WI38 (cell line): ENCODE measurements at regions not wholly inside any gene's neighbourhood (a gene's known extent, or its start where the extent isn't known, plus 50 kb on each side); places are given as distances from the start of the nearest gene placed in this dataset.
"Not testable (repeated sequence)": the region's sequence is repeated elsewhere in the genome, so short reads cannot be mapped to it uniquely, and the experiment has no call there.

Source experiments
- H3K4me3 ChIP-seq: 2 replicates; pipeline ENCODE4 v1.5.1; 2011; ENCODE audit warnings: low read depth, mild to moderate bottlenecking, control low read depth, low read length
- TF ChIP-seq, protein P1 (sequence below): IDR thresholded peaks from 2 replicates; pipeline ENCODE4 v1.5.1; 2012; ENCODE audit warnings: low read depth, mild to moderate bottlenecking, control low read depth, low read length

DNA sequence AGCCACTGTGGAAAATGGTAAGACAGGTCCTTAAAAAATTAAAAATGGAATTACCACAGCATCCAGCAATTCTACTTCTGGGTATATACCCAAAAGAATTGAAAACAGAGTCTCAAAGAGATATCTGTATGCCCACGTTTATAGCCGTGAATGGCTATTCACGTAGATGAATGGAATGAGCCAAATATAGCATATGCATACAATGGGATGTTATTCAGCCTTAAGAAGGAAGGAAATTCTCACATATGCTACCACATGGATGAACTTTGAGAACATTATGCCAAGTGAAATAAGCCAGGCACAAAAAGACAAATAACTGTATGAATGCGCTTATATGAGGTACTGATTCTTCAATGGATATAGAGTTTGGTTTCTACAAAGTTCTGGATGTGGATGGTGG lies 134.5 kb upstream of the KCNE2 start:
- TF ChIP-seq, protein P1, sequence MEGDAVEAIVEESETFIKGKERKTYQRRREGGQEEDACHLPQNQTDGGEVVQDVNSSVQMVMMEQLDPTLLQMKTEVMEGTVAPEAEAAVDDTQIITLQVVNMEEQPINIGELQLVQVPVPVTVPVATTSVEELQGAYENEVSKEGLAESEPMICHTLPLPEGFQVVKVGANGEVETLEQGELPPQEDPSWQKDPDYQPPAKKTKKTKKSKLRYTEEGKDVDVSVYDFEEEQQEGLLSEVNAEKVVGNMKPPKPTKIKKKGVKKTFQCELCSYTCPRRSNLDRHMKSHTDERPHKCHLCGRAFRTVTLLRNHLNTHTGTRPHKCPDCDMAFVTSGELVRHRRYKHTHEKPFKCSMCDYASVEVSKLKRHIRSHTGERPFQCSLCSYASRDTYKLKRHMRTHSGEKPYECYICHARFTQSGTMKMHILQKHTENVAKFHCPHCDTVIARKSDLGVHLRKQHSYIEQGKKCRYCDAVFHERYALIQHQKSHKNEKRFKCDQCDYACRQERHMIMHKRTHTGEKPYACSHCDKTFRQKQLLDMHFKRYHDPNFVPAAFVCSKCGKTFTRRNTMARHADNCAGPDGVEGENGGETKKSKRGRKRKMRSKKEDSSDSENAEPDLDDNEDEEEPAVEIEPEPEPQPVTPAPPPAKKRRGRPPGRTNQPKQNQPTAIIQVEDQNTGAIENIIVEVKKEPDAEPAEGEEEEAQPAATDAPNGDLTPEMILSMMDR, result no peak

DNA sequence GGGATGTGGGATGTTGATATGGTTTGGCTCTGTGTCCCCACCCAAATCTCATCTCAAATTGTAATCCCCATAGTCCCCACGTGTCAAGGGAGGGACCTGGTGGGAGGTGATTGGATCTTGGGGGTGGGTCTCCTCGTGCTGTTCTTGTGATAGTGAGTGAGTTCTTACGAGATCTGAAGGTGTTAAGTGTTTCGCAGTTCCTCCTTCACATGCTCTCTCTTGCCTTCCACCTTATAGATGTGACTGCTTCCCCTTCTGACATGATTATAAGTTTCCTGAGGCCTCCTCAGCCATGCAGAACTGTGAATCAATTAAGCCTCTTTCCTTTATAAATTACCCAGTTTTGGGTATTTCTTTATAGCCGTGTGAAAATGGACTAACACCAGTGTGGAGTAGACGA lies 130.1 kb upstream of the KCNE2 start:
- not testable (repeated sequence) for H3K4me3 ChIP-seq

More for the DNA sequence above, 134.5 kb upstream of the KCNE2 start:
- H3K4me3 ChIP-seq, result no peak overlapping the region

DNA sequence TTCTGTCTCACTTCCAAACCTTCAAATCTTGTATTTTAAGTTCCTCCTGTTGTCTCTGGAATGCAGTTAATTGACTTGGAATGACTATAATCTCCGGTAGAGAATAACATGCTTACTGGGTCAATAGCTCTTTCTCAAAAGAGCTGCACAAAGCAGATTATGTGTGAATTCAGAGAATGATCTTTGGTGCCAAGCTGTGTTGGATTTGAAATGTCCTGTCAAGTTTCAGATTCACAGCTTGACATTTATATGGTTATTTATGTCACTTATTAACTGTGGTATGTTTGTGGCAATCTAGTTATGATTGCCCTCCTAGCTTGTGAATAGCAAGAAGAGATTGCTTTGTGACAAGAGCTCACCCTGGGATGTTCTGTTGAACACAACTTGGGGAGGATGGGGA lies 128.3 kb upstream of the KCNE2 start:
- no peak overlapping the region for H3K4me3 ChIP-seq
- TF ChIP-seq, protein P1, result no peak

DNA sequence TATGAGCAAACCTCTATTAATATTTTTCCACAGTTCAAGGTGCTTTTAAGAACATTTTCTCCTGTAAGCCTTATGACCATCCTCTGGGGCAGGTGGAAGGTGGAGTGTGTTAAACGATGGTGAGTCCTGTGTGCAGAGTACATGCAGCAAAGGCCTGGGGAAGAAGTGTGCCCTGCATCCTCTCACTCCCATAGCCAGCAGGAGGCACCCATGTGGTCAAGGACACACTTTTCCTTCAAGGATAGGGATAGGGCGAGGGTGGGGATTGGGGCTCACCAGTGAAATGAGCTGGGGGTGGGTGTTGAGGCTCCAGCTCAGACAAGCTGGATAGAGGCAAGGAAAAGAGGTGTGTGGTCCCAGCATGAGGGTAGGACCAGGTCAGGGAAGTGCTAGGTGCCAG lies 120.8 kb upstream of the KCNE2 start:
- TF ChIP-seq, protein P1, result no peak
- H3K4me3 ChIP-seq, result no peak overlapping the region

DNA sequence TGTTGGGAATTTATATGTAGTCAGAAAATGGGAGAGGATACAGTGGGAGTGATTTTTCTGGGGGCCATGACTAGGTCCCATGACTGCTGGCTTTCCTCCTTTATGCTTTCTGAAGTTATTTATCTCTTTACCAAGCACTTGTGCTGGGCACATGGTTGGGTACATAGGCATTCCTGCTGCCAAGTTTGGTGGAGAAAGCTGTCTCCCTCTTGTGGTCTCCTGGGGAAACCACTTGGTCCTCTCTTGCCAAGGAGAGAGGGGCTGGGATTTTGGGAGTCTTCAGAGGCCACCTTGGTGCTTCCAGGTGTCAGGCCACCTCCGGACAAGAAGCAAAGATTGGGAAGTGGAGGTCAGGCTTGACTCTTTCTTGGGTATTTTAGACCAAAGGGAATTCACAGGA lies 120.2 kb upstream of the KCNE2 start:
- no peak overlapping the region for H3K4me3 ChIP-seq
- TF ChIP-seq, protein P1, result peak; percentile 51

DNA sequence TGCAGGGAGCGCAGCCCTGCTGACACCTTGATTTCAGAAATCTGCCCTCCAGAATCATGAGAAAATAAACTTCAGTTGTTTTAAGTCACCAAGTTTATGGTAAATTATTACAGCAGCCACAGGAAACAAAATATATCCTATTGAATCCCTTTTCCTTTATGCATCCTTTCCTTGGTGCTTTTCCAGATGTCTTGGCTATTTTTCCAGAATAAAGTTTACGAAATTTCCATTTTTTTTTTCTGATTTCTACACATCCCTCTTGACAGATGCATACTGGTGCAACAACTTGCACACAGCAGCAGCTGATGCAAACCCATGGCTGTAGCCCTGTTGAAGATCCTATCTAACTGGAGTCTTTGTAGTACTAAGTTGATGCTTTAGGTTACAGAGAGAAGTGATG lies 111.1 kb upstream of the KCNE2 start:
- H3K4me3 ChIP-seq, result no peak overlapping the region
- TF ChIP-seq, protein P1, result no peak

DNA sequence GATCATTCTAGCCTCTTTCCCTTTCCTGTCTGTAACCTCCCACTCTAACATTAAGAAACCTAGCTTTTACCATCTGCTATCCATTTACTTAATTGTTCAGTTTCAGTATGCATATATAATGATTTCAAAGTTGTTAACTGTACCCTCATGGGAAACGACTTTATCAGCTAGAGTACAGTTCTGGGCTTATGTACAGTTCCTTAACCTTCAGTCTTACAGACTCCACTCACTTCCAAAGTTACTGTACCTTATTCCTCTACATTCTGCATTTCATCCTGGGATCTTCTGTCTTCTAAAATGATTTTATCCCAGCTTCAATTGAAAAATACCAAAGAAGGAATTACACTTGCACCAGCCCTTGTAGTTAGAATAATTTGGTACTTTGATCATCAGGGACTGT lies 108.7 kb upstream of the KCNE2 start:
- TF ChIP-seq, protein P1, result no peak
- H3K4me3 ChIP-seq, result no peak overlapping the region

DNA sequence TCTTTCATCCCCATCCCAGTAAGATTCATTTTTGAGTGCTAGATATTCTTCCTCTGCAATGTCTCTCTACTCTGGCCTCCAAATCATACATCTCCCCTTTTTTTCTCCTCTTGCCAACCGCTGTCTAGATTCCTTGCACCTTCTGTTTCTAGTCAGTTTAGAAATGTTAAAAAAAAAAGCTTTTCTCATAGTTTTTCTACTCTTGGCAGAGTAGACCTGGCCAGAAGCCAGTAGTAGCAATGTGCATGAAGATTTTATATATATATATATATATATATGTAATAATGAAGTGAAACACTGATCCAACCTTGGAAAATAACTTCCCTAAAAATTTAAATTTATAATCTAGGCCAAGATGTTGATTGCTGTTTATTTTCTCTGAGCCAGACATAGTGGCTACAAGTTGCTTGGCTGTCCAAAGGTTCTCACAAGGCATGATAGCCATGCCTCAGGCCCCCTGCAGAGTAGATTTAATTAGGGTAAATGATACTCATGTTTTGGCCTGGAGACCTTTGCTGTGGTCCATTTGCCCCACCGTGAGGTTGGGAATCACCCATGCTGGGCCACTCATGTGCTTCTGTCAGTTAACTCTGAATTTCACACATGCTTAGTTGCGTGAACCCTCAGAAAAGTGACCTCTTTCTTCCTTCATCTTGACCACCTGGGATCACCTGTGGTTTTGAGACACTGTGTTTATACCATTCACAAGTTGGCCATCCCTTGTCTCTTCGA lies 103.4 kb upstream of the KCNE2 start:
- TF ChIP-seq, protein P1, result no peak

More for the DNA sequence above, 103.4 kb upstream of the KCNE2 start:
- H3K4me3 ChIP-seq, result no peak overlapping the region
